ELF-1 (cell line): ENCODE measurements at regions not wholly inside any gene's neighbourhood (a gene's known extent, or its start where the extent isn't known, plus 50 kb on each side); places are given as distances from the start of the nearest gene placed in this dataset.
A peak's percentile ranks its signal among the peaks of the same experiment; 100 is the strongest.

Experiments
- DNase-seq: peaks from one replicate; pipeline ENCODE4 v3.0.0-alpha.2; 2016; ENCODE audit warnings: low read depth, low spot score

DNA sequence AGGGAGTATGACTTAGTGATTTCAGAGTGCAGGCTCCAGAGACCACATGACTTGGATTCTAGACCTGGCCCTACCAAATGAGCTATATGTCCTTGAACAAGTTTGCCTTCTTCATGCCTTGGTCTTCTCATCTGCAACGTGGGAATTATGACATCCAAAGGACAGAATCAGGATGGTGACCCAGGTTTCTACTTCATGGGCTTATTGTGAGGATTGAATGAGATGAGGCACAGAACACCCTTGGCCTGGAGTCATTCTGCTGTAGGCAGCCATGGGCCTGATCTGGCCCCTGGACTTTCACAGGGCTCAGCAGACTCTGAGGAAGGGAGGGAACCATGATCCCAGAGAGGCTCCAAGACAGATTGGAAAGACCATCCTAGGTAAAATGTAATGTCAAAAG, 85.6 kb upstream of the HAAO start:
- no peak for DNase-seq

DNA sequence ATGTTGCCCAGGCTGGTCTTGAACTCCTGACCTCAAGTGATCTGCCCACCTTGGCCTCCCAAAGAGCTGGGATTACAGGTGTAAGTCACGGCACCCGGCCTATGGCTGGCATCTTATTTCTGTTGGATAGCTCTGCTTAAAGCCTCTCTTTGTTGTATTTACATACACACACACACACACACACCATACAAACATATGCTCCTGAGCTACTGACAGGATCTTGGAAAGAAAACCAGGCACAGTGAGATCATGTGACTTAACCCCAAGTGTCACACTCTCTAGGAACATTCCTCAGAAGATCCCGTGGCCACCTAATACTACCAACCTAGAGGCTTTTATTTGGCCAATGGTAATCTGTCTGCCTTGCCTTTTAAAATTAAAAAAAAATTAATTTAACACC, 85.1 kb upstream of the HAAO start:
- DNase-seq: no peak

DNA sequence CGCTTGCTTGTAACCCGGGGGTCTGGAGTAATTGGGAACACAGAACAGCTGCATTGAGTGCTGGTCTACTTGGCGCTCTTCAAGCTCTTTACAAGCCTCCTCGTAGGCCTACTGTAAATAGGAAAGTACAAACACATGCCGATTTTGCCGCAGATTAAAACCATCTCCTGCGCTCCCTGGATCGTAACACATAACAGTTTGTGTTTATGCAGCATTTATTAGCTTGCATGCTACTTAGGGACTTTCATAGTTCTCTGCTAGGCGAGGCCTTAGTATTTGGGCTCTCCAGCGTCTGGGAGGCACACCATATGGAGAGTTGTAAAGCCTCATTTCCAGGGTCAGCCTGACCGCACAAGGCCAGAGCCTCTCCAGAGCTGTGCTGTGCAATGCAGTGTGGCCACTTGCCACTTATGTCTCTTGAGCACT, 84.0 kb upstream of the HAAO start:
- DNase-seq: no peak

DNA sequence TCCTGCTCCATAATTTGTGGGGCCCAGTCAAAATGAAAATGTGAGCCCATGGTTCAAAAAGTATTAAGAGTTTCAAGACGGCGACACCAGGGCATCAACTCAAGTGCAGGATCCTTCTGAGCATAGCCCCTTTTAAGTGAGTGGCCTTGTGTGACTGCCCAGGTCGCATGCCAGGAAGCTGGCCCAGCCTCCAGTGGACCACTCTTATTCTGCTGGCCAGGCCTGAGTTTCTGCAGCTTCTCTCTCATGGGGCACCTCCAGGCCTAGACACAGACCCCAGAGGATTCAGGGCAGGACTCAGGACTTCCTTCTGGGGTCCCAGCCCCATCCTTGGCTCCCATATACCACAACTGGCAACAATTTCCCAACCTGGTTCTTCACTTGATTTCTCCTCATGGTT, 83.5 kb upstream of the HAAO start:
- no peak for DNase-seq

DNA sequence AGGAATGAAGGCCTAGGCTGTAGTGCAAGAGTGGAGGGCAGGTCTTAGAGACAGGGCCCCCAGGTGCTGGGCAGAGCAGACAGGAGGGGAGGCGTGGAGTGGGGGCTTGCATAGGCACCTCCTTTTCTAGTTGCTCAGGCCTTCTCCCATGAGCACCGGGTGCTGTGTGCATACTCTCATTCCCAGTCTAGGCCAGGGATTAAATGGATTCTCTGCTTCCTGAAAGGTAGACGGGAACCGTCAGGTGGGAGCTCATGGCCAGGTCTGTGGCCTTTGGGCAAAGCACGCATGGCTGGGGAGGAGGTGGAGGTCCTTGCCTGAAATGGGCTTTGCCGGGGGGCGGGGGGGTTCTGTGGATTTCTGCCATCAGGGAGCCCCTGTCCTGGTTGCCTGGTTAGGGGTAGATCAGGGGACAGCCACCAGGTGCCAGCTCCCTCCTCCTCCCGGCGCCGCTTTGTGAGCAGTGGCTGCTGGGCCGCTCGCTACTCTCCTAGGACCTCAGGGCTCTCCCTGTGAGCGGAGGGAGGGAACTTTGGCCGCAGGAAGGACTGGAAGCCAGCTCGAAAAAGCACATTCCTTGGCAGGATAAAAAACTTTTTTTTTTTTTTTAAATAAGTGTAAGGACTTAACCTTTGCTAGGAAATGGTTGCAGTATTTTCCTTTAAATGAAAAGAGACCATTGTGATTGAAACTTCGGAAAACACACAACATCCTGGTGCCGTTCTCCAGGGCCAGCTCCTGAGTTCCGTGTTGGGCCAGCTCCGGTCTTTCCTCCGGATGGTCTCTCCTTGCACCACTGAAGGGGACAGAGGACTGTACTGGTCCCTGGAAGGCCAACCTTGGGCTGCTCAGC, 82.8 kb upstream of the HAAO start:
- no peak for DNase-seq

DNA sequence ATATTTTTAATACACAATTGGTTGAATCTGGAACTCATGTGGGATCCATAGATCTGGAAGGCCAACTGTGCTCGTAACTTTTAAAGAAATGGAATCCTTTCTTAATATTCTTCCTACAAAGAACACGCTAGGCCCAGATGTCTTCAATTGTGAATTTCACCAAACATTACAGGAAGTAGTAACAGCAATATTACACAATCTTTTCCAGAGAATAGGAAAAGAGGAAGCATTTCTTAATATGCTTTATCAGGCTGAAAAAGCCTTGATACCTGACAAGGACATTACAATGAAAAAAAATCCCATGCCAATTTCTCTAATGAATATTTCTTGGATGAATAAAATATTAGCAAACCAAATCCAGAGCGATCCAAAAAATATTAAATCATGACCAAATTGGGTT, 80.3 kb upstream of the HAAO start:
- DNase-seq: no peak

- no peak for DNase-seq
Measured at GRCh38 chr2:42871372-42871771, 79.0 kb upstream of the HAAO start.

- DNase-seq: no peak
Measured at GRCh38 chr2:42868874-42869273, 76.5 kb upstream of the HAAO start.

DNA sequence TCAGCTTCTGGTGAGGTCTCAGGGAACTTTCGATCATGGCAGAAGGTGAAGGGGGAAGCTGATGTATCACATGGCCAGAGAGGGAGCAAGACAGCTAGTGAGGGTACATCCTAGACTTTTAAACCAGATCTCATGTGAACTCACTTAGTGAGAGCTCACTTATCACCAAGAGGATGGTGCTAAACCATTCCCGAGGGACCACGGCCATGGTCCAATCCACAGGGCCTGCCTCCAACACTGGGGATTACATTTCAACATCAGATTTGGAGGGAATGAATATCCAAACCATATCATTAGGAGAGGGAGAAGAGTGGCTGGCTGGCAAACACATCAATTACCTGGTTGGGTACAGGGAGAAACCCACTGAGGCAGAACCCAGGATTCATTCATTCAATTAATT, 75.7 kb upstream of the HAAO start:
- no peak for DNase-seq

DNA sequence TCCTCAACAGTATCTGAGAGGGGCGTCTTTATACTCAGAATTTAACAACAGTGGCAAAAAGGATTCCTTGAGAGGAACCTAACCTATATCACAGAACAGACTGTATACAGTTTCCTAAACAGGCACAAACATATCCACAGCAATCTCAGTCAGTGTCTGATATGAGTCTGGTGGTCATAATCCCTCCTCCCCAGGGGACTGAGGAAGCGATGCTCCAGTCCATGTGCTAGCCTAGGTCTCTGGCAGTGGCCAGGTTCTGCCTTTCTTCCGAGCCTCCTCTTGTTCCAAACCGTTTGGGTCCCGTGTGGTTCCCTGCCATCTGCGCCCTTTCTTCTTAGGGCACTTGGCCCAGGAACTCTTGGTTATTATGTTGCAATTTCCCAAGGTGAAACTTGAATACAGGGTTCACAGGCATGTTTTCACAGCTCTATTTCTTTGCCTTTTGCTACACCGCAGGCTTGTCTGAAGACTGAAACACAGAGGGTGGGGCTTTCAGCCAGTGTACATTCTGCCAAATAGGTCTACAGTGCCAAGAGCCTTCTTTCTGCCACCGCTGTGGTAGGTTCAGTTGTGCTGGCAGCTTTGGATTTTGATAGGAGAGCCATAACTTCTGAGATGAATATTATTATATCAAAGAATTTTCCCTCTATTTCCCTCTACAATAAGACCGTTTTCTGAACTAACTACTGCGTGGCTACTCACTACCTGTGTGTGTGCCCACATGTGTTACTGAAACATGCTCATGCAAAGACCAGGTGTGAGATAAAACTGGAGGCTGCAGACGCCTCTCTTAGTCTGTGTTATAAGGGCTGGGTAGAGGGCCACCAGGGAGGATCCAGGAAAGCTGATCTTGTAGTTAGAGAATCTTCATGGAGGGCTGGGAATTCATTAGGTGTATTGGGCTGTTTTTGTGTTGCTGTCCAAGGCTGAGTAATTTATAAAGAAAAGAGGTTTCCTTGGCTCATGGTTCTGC, 75.0 kb upstream of the HAAO start:
- no peak for DNase-seq

- no peak for DNase-seq
Measured at GRCh38 chr2:42865884-42866881, 73.8 kb upstream of the HAAO start.

GRCh38 chr2:42864641-42865280, 72.4 kb upstream of the HAAO start:
- DNase-seq: no peak

- no peak for DNase-seq
Measured at GRCh38 chr2:42864222-42864621, 71.8 kb upstream of the HAAO start.

DNA sequence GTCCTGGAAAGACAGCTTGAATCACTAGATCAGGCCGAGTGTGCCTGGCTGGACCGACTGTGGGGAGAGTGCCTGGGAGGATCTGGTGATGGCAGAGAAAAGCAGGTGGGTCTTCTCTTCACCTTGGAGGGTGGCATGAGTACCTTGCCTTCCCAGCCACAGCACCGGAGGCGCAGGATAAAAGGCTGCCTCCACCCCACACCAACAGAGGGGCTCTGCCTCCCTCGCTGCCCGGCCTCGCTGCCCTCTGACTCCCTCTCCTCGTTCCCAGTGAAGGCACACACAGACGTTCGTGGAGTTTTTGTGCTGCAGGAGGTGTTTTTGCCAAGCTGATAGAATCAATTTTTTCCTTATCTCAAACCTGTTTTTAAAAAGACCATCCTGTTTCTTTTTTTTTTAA, 71.4 kb upstream of the HAAO start:
- no peak for DNase-seq

GRCh38 chr2:42863320-42863719, 70.9 kb upstream of the HAAO start:
- DNase-seq: no peak

- DNase-seq: no peak
Measured at GRCh38 chr2:42862669-42863185, 70.3 kb upstream of the HAAO start.

GRCh38 chr2:42861321-42861720, 68.9 kb upstream of the HAAO start:
- DNase-seq: no peak

DNA sequence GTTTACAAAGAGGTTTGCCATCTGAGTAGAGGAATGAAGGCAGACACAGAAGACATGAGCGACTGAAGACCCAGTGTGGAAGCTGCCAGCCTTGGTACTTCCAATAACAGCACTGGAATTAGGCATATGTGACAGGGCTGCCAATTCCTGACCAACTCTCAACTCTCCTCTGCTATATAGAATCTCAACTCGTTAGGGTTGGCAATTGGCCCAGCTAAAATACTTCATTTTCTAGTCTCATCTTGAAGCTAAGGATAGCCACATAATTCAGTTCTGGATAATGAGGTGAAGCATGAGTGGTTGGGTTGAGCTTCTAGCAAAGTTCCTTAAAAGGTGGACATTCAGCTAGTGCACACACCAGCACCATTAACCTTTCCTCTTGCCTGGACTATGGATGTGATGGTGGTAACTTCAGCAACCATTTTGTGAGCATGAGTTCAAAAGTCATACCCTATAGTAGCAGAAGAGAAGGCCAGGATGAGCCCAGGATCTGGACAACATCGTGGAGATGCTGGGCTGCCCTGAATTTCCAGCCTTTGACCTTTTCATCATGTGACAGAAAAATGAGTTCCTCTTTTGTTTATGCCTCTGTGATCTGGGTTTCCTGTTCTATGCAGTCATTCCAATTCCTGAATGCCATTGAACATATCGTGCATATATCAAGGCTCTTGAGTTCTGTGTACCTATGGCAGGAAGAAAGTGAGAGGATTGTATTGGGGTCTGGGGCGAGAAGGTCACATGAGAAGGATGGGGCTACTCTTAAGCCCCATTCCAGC, 68.1 kb upstream of the HAAO start:
- no peak for DNase-seq

DNA sequence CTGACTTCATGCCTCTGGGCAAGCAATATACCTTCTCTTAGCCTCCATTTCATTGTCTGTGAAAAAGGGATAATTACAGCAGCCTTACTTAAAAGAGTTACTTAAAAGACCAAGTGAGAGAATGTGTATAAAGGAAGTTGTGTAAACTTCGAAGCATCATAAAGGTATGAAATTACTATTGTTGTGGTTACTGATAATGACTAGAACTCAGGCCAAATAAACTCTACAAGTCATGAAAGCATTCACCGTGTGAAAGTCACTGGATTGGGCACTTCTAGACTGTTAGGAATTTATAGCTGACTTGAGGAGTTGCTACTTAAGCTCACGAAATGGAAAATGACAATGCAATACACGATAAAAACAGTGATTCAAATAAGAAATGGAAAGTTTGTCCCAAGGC, 67.4 kb upstream of the HAAO start:
- no peak for DNase-seq

DNA sequence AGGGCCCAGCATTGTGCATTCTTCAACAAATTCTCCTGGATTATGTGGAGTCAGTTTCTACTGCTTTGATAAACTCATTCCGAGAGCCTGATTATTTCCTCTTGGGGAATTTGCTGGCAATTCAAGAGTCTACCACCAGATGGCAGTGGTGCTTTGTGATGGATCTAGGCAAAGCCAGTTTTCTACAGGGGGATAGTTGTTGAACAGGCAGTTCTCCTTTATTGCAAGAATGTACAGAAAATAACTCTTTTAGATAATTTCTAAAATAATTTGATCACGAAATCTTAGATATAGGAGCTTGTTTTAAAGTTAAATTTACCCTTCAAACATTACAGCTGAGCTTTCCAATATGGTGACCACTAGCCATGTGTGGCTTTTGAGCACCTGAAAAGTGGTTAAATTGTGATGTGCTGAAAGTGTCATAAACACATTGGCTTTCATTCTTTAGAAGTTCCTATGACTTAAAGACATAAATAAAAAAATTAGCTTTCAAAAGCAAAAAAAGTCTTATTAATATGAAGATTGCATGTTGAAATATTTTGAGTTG, 66.7 kb upstream of the HAAO start:
- peak; percentile 81 for DNase-seq
